Natural killer cell (primary cell): ENCODE measurements at regions not wholly inside any gene's neighbourhood (a gene's known extent, or its start where the extent isn't known, plus 50 kb on each side); places are given as distances from the start of the nearest gene placed in this dataset.

Source experiments
- ATAC-seq, 3 donors: fragments of 150-1000 bp in 2 of 3; fragments of 200-7000 bp in 1 of 3; cut with Tn5 transposase; 1 replicate in 1 of 3; 2 replicates in 2 of 3; pipeline ENCODE4 v1.10.0; 2021; ENCODE audit warnings: mild to moderate bottlenecking in 2 of 3, moderate library complexity in 2 of 3
- DNase-seq, 2 donors: peaks; one replicate each; pipeline versions ENCODE4 v3.0.0 to v3.0.0-alpha.2; 2013 to 2021; ENCODE audit warnings: mixed read lengths in 1 of 2
- H3K27ac ChIP-seq: one replicate; pipeline ENCODE4 v1.5.1; 2013; ENCODE audit warnings: mild to moderate bottlenecking, low read length
- H3K27me3 ChIP-seq: one replicate; pipeline ENCODE4 v1.6.1; 2013; ENCODE audit warnings: low read length; ENCODE audit not compliant: control insufficient read depth, insufficient read depth
- H3K36me3 ChIP-seq: one replicate; pipeline ENCODE4 v1.6.1; 2013; ENCODE audit warnings: low read length; ENCODE audit not compliant: control insufficient read depth, insufficient read depth
- H3K4me1 ChIP-seq: one replicate; pipeline ENCODE4 v1.6.1; 2013; ENCODE audit warnings: low read length; ENCODE audit not compliant: control insufficient read depth, insufficient read depth
- H3K4me3 ChIP-seq: one replicate; pipeline ENCODE4 v1.5.1; 2013; ENCODE audit warnings: low read length
- H3K9me3 ChIP-seq: one replicate; pipeline ENCODE4 v1.6.1; 2013; ENCODE audit warnings: low read length; ENCODE audit not compliant: control insufficient read depth, insufficient read depth
- H3K27ac Mint-ChIP-seq, 2 donors: one replicate each; pipeline ENCODE4 v1.8.0; 2022; ENCODE audit warnings: mild to moderate bottlenecking in 2 of 2, mixed read lengths in 2 of 2, moderate library complexity in 1 of 2
- H3K27me3 Mint-ChIP-seq, 2 donors: one replicate each; pipeline ENCODE4 v1.8.0; 2022; ENCODE audit warnings: low read depth in 2 of 2, mixed read lengths in 2 of 2
- H3K36me3 Mint-ChIP-seq: one replicate; pipeline ENCODE4 v1.8.0; 2022; ENCODE audit warnings: mixed read lengths
- H3K4me1 Mint-ChIP-seq, 2 donors: one replicate each; pipeline ENCODE4 v1.8.0; 2022; ENCODE audit warnings: mixed read lengths in 2 of 2
- H3K4me3 Mint-ChIP-seq: one replicate; pipeline ENCODE4 v1.8.0; 2022; ENCODE audit warnings: mild to moderate bottlenecking, moderate library complexity, mixed read lengths
- H3K9me3 Mint-ChIP-seq, 2 donors: one replicate each; pipeline ENCODE4 v1.8.0; 2022; ENCODE audit warnings: mixed read lengths in 2 of 2
- CTCF ChIP-seq: fragments of 200-600 bp; IDR thresholded peaks from one replicate; pipeline ENCODE4 v1.8.0; 2022; ENCODE audit warnings: antibody characterized with exemption
- WGBS: methylation state at CpG from one replicate; pipeline ENCODE4 v1.1.7; 2013; ENCODE audit warnings: missing lambda C conversion rate; ENCODE audit not compliant: insufficient coverage; 5-methylcytosine and 5-hydroxymethylcytosine counted together
- intact Hi-C: fragments of 100-400 bp; cut with micrococcal nuclease; formaldehyde crosslinking; loops from one replicate; pipeline ENCODE4 v1.14.2; 2022

DNA sequence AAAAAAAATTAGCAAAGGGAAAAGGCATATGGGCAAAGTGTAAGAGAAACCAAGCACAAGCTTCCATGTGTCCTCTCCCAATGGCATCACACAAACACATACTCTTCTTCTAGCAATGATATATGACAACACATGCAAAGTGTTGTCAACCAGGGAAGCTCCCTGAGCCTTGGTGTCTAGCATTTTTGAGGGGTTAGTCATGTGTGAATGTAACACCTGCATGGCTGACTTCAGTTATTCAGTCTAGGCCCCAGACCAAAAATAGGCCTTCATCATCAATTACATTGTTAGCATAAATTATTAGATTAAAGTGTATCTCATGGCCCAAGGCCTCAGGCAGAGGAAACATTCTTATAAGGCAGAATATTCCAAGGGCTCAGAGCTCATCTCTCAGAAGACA is 450.0 kb downstream of the TLE1 start:
- no peak for ATAC-seq
- no peak overlapping the region for H3K27ac Mint-ChIP-seq

GRCh38 chr9:81237565-81238231 is 451.6 kb downstream of the TLE1 start:
- no peaks in the 10 kb centered on the region for H3K27me3 ChIP-seq
- no peak overlapping the region for H3K27ac ChIP-seq
- H3K36me3 Mint-ChIP-seq, result no peaks in the 10 kb centered on the region
- no peaks in the 10 kb centered on the region for H3K4me1 Mint-ChIP-seq
- H3K27me3 Mint-ChIP-seq, result no peaks in the 10 kb centered on the region
- H3K4me3 Mint-ChIP-seq, result no peak overlapping the region
- ATAC-seq (no peak), DNase-seq (no peak)
- no peaks in the 10 kb centered on the region for H3K9me3 ChIP-seq
- no peaks in the 10 kb centered on the region for H3K4me1 ChIP-seq
- no peak for TF ChIP-seq CTCF
- H3K36me3 ChIP-seq, result no peaks in the 10 kb centered on the region
- peaks cover 9 to 12% of the 10 kb centered on the region in 2 donors for H3K9me3 Mint-ChIP-seq
- 77% methylated on average over 3 of the region's 3 CpGs for WGBS
- no peak overlapping the region for H3K4me3 ChIP-seq
- intact Hi-C loops, result no loop called here
- H3K27ac Mint-ChIP-seq, result no peak overlapping the region

More for the DNA sequence above, 450.0 kb downstream of the TLE1 start:
- Histone ChIP-seq H3K4me3 (no peak overlapping the region), H3K36me3 (no peaks in the 10 kb centered on the region), H3K9me3 (no peaks in the 10 kb centered on the region), H3K4me1 (no peaks in the 10 kb centered on the region), H3K27ac (no peak overlapping the region), H3K27me3 (no peaks in the 10 kb centered on the region)
- no peak overlapping the region for H3K4me3 Mint-ChIP-seq
- no peaks in the 10 kb centered on the region for H3K36me3 Mint-ChIP-seq
- intact Hi-C loops, result no loop called here
- peaks cover 5 to 7% of the 10 kb centered on the region in 2 donors for H3K9me3 Mint-ChIP-seq
- no peaks in the 10 kb centered on the region for H3K4me1 Mint-ChIP-seq
- H3K27me3 Mint-ChIP-seq, result no peaks in the 10 kb centered on the region
- no peak for DNase-seq
- no peak for TF ChIP-seq CTCF

GRCh38 chr9:81234924-81235610 is 454.3 kb downstream of the TLE1 start:
- no peaks in the 10 kb centered on the region for H3K27me3 Mint-ChIP-seq

More at GRCh38 chr9:81234924-81235610, 454.3 kb downstream of the TLE1 start:
- Mint-ChIP-seq H3K36me3 (no peaks in the 10 kb centered on the region), H3K27ac (no peak overlapping the region), H3K9me3 (peaks cover 7 to 12% of the 10 kb centered on the region in 2 donors), H3K4me3 (no peak overlapping the region), H3K4me1 (no peaks in the 10 kb centered on the region)
- Histone ChIP-seq H3K4me3 (no peak overlapping the region), H3K36me3 (no peaks in the 10 kb centered on the region), H3K4me1 (no peaks in the 10 kb centered on the region), H3K27ac (no peak overlapping the region), H3K9me3 (no peaks in the 10 kb centered on the region), H3K27me3 (no peaks in the 10 kb centered on the region)
- WGBS, result 83% methylated on average over 4 of the region's 6 CpGs
- intact Hi-C loops, result no loop called here
- DNase-seq (no peak), ATAC-seq (no peak)
- no peak for TF ChIP-seq CTCF
